ENCODE measurements at regions not wholly inside any gene's neighbourhood (a gene's known extent, or its start where the extent isn't known, plus 50 kb on each side); places are given as distances from the start of the nearest gene placed in this dataset.

GRCh38 chr2:239864247-239865058 is 160.7 kb downstream of the NDUFA10 start:
- H3K27me3 Mint-ChIP-seq (ENCODE audit: unreplicated experiment) = peaks cover 23% of the 10 kb centered on the region
- no peaks in the 10 kb centered on the region for H3K4me1 Mint-ChIP-seq (ENCODE audit: low read depth, unreplicated experiment)
- TF ChIP-seq CTCF (IDR thresholded peaks at IDR 0.05; ENCODE audit: unreplicated experiment) = no peak
- no TSS peak for BruUV-seq (replicated peaks)
- H3K36me3 Mint-ChIP-seq (ENCODE audit: insufficient read depth, unreplicated experiment) = no peaks in the 10 kb centered on the region
- CTCF ChIA-PET = interaction anchor here (0.7 kb wide), 1 partner anchor 11 kb away, joined by 3 read pairs; no protein-coding TSS in a partner anchor
- intact Hi-C loops (cut with micrococcal nuclease; ENCODE audit: unreplicated experiment) = no loop called here
- no peak overlapping the region for H3K27ac Mint-ChIP-seq (ENCODE audit: unreplicated experiment)
- no peak overlapping the region for H3K4me3 Mint-ChIP-seq (ENCODE audit: low read depth, unreplicated experiment)
- no peaks in the 10 kb centered on the region for H3K9me3 Mint-ChIP-seq (ENCODE audit: low read depth, unreplicated experiment)
- DNase-seq = no peak

GRCh38 chr2:239862613-239863012 is 162.5 kb downstream of the NDUFA10 start:
- Mint-ChIP-seq H3K27ac (ENCODE audit: unreplicated experiment) (no peak overlapping the region), H3K4me1 (ENCODE audit: low read depth, unreplicated experiment) (no peaks in the 10 kb centered on the region), H3K27me3 (ENCODE audit: unreplicated experiment) (peaks cover 42% of the 10 kb centered on the region), H3K4me3 (ENCODE audit: low read depth, unreplicated experiment) (no peak overlapping the region), H3K9me3 (ENCODE audit: low read depth, unreplicated experiment) (no peaks in the 10 kb centered on the region), H3K36me3 (ENCODE audit: insufficient read depth, unreplicated experiment) (no peaks in the 10 kb centered on the region)
- DNase-seq = no peak
- CTCF ChIA-PET = no interaction called here
- no TSS peak for BruUV-seq (replicated peaks)
- TF ChIP-seq CTCF (IDR thresholded peaks at IDR 0.05; ENCODE audit: unreplicated experiment) = no peak
- intact Hi-C loops (cut with micrococcal nuclease; ENCODE audit: unreplicated experiment) = no loop called here

GRCh38 chr2:239858179-239858578 is 167.0 kb downstream of the NDUFA10 start:
- Mint-ChIP-seq H3K27ac (ENCODE audit: unreplicated experiment) (no peak overlapping the region), H3K4me1 (ENCODE audit: low read depth, unreplicated experiment) (no peaks in the 10 kb centered on the region), H3K27me3 (ENCODE audit: unreplicated experiment) (peaks cover 56% of the 10 kb centered on the region), H3K4me3 (ENCODE audit: low read depth, unreplicated experiment) (no peak overlapping the region), H3K9me3 (ENCODE audit: low read depth, unreplicated experiment) (no peaks in the 10 kb centered on the region), H3K36me3 (ENCODE audit: insufficient read depth, unreplicated experiment) (no peaks in the 10 kb centered on the region)
- intact Hi-C loops (cut with micrococcal nuclease; ENCODE audit: unreplicated experiment) = no loop called here
- no TSS peak for BruUV-seq (replicated peaks)
- CTCF ChIA-PET = no interaction called here
- no peak for TF ChIP-seq CTCF (IDR thresholded peaks at IDR 0.05; ENCODE audit: unreplicated experiment)
- no peak for DNase-seq

- no peak for TF ChIP-seq CTCF (IDR thresholded peaks at IDR 0.05; ENCODE audit: unreplicated experiment)
- CTCF ChIA-PET = no interaction called here
- Mint-ChIP-seq H3K4me3 (ENCODE audit: low read depth, unreplicated experiment) (no peak overlapping the region), H3K27me3 (ENCODE audit: unreplicated experiment) (peaks cover 59% of the 10 kb centered on the region), H3K4me1 (ENCODE audit: low read depth, unreplicated experiment) (no peaks in the 10 kb centered on the region), H3K9me3 (ENCODE audit: low read depth, unreplicated experiment) (no peaks in the 10 kb centered on the region), H3K27ac (ENCODE audit: unreplicated experiment) (no peak overlapping the region), H3K36me3 (ENCODE audit: insufficient read depth, unreplicated experiment) (no peaks in the 10 kb centered on the region)
- BruUV-seq (replicated peaks) = no TSS peak
- intact Hi-C loops (cut with micrococcal nuclease; ENCODE audit: unreplicated experiment) = no loop called here
- DNase-seq = no peak
Observed at GRCh38 chr2:239857591-239857990, 167.6 kb downstream of the NDUFA10 start.
